Neural progenitor cell (in vitro differentiated cells): ENCODE measurements at regions not wholly inside any gene's neighbourhood (a gene's known extent, or its start where the extent isn't known, plus 50 kb on each side); places are given as distances from the start of the nearest gene placed in this dataset.

Experiments used
- EZH2 ChIP-seq: fragments of 200-600 bp; sonication (generic); IDR thresholded peaks from 2 replicates; pipeline ENCODE4 v1.6.1; 2017; ENCODE audit warnings: antibody characterized with exemption, mild to moderate bottlenecking, moderate library complexity
- TF ChIP-seq, protein P1 (sequence below): fragments of 200-600 bp; sonication (generic); IDR thresholded peaks from 2 replicates; pipeline ENCODE4 v1.5.1; 2017; ENCODE audit warnings: antibody characterized with exemption, mild to moderate bottlenecking

GRCh38 chr15:25515633-25516032, 76.8 kb upstream of the UBE3A start:
- TF ChIP-seq, protein P1, sequence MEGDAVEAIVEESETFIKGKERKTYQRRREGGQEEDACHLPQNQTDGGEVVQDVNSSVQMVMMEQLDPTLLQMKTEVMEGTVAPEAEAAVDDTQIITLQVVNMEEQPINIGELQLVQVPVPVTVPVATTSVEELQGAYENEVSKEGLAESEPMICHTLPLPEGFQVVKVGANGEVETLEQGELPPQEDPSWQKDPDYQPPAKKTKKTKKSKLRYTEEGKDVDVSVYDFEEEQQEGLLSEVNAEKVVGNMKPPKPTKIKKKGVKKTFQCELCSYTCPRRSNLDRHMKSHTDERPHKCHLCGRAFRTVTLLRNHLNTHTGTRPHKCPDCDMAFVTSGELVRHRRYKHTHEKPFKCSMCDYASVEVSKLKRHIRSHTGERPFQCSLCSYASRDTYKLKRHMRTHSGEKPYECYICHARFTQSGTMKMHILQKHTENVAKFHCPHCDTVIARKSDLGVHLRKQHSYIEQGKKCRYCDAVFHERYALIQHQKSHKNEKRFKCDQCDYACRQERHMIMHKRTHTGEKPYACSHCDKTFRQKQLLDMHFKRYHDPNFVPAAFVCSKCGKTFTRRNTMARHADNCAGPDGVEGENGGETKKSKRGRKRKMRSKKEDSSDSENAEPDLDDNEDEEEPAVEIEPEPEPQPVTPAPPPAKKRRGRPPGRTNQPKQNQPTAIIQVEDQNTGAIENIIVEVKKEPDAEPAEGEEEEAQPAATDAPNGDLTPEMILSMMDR, result no peak
- no peak for TF ChIP-seq EZH2
